Neural progenitor cell (in vitro differentiated cells): ENCODE measurements at regions not wholly inside any gene's neighbourhood (a gene's known extent, or its start where the extent isn't known, plus 50 kb on each side); places are given as distances from the start of the nearest gene placed in this dataset.

Experiments
- CTCF ChIP-seq: fragments of 200-600 bp; sonication (generic); IDR thresholded peaks from 2 replicates; pipeline ENCODE4 v1.5.1; 2017; ENCODE audit warnings: antibody characterized with exemption, mild to moderate bottlenecking
- EZH2phosphoT487 ChIP-seq: fragments of 200-600 bp; sonication (generic); IDR thresholded peaks from 2 replicates; pipeline ENCODE4 v1.6.1; 2017; ENCODE audit warnings: antibody characterized with exemption

DNA sequence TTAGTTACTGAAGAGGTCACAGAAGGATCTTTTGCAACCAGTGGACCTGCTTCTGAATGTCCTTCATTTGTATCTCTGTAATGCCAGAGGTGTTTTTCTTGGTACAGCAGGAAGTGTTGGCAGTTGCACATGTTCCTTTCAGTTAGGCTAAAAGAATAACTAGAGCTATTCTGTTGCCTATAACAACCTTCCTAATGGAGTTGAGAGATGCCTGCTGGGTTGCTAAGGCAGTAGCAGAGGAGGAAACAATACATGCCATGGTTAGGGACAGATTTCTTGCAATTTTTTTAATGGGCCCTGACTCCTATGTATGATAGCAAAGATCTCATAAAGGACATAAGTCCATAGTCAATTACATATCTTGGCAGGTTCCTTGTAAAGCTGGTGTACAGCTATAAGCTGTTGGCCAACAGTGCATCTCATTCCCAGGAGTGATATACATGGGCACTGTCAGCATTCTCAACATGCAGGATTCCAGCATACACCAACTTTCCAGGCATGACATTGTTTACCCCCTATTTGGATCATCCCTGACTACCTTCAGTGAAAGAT, 556.6 kb downstream of the CCER1 start:
- TF ChIP-seq CTCF: no peak
- no peak for TF ChIP-seq EZH2phosphoT487
